HG02798 (cell line): ENCODE measurements at regions not wholly inside any gene's neighbourhood (a gene's known extent, or its start where the extent isn't known, plus 50 kb on each side); places are given as distances from the start of the nearest gene placed in this dataset.

Experiments
- ATAC-seq: cut with Tn5 transposase; IDR thresholded peaks from one replicate; pipeline ENCODE4 v1.9.1; 2021; ENCODE audit warnings: mild to moderate bottlenecking; ENCODE audit not compliant: unreplicated experiment, poor library complexity

DNA sequence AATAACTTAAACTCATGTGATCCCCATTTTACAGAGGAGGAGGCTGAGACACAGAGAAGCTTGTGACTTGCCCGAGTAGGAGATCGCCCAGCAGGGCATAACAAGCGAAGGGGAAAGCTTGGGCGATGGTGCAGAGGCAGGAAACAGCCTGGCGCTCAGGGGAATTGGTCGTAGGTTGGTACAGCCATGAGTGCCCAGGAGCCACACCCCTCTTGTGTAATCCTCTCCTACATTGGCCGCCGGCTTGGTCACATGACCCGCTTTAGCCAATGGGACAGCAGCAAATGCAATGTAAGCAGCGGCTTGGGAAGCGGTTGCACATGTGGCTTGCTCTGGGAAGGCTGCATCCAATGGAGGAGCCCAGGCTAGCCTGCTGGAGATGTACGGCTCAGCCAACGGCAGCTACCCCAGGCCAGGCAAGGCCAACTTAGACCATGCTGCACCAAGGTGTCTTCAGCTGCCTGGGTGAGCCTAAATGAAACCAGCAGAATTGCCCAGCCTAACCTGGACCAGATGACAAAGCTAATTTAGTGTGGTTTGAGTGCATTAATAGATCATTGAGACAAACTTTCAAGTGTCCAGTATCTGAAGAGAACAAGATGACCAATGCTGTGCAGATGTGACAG lies 50.3 kb upstream of the SLC6A6 start:
- peak; percentile 79 for ATAC-seq
